Neural progenitor cell (in vitro differentiated cells): ENCODE measurements at regions not wholly inside any gene's neighbourhood (a gene's known extent, or its start where the extent isn't known, plus 50 kb on each side); places are given as distances from the start of the nearest gene placed in this dataset.

ENCODE experiments used
- DNase-seq: peaks from one replicate; pipeline ENCODE4 v3.0.0-alpha.2; 2016; ENCODE audit warnings: low spot score
- H2AFZ ChIP-seq: fragments of 200-600 bp; sonication (generic); replicated peaks from 2 replicates; pipeline ENCODE4 v1.6.1; 2016; ENCODE audit warnings: antibody characterized with exemption
- H3F3A ChIP-seq: fragments of 200-600 bp; sonication (generic); 2 replicates; pipeline ENCODE4 v1.6.1; 2016; ENCODE audit warnings: antibody characterized with exemption, low read depth
- H3K27ac ChIP-seq: fragments of 200-600 bp; sonication (generic); 2 replicates; pipeline ENCODE4 v1.5.1; 2016; ENCODE audit warnings: mild to moderate bottlenecking
- H3K27me3 ChIP-seq: fragments of 200-600 bp; sonication (generic); 2 replicates; pipeline ENCODE4 v1.6.1; 2016; ENCODE audit warnings: mild to moderate bottlenecking, moderate library complexity
- H3K36me3 ChIP-seq: fragments of 200-600 bp; sonication (generic); 2 replicates; pipeline ENCODE4 v1.5.1; 2016
- H3K4me1 ChIP-seq: fragments of 200-600 bp; sonication (generic); 2 replicates; pipeline ENCODE4 v1.6.1; 2016; ENCODE audit warnings: mixed run types
- H3K4me2 ChIP-seq: fragments of 200-600 bp; sonication (generic); 2 replicates; pipeline ENCODE4 v1.6.1; 2016
- H3K4me3 ChIP-seq: fragments of 200-600 bp; sonication (generic); 2 replicates; pipeline ENCODE4 v1.5.1; 2016
- H3K79me2 ChIP-seq: fragments of 200-600 bp; sonication (generic); 2 replicates; pipeline ENCODE4 v1.6.1; 2016; ENCODE audit warnings: low read depth
- H3K9ac ChIP-seq: fragments of 200-600 bp; sonication (generic); 2 replicates; pipeline ENCODE4 v1.6.1; 2016
- H3K9me3 ChIP-seq: fragments of 200-600 bp; sonication (generic); 2 replicates; pipeline ENCODE4 v1.5.1; 2016; ENCODE audit warnings: low read depth
- H4K20me1 ChIP-seq: fragments of 200-600 bp; sonication (generic); 2 replicates; pipeline ENCODE4 v1.6.1; 2016; ENCODE audit warnings: low read depth
- H3K27ac Mint-ChIP-seq: 3 replicates; pipeline ENCODE4 v1.8.0; 2021; ENCODE audit warnings: mixed read lengths
- H3K27me3 Mint-ChIP-seq: 2 replicates; pipeline ENCODE4 v1.8.0; 2022; ENCODE audit warnings: low read depth, mild to moderate bottlenecking, inconsistent platforms, moderate library complexity, mixed read lengths; ENCODE audit not compliant: insufficient read depth
- H3K36me3 Mint-ChIP-seq: 3 replicates; pipeline ENCODE4 v1.8.0; 2021; ENCODE audit warnings: mixed read lengths
- H3K4me1 Mint-ChIP-seq: 3 replicates; pipeline ENCODE4 v1.8.0; 2021; ENCODE audit warnings: mixed read lengths
- H3K4me3 Mint-ChIP-seq: 3 replicates; pipeline ENCODE4 v1.8.0; 2021; ENCODE audit warnings: mild to moderate bottlenecking, moderate library complexity, mixed read lengths
- H3K9me3 Mint-ChIP-seq: 3 replicates; pipeline ENCODE4 v1.8.0; 2020; ENCODE audit warnings: mixed read lengths
- EZH2 ChIP-seq: fragments of 200-600 bp; sonication (generic); IDR thresholded peaks from 2 replicates; pipeline ENCODE4 v1.6.1; 2017; ENCODE audit warnings: antibody characterized with exemption, mild to moderate bottlenecking, moderate library complexity
- EZH2phosphoT487 ChIP-seq: fragments of 200-600 bp; sonication (generic); IDR thresholded peaks from 2 replicates; pipeline ENCODE4 v1.6.1; 2017; ENCODE audit warnings: antibody characterized with exemption
- TF ChIP-seq, protein P1 (sequence below): fragments of 200-600 bp; sonication (generic); IDR thresholded peaks from 2 replicates; pipeline ENCODE4 v1.5.1; 2017; ENCODE audit warnings: antibody characterized with exemption, mild to moderate bottlenecking

DNA sequence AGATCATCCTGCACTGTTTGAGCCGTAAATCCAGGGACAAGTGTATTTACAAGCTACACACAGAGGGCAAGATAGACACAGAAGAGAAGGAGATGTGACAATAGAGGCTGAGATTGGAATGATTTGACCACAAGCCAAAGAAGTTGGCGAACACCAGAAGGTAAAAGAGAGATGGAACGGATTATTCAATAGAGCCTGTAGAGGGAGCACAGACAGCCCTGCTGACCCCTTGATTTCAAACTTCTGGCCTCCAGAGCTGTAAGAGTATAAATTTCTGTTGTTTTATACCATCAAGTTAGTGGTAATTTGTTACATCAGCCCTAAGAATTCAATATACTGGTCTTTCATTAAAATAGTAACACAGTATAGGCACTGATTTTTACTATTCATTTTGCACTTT is 447.8 kb downstream of the FAT4 start:
- no peak overlapping the region for H3K4me3 Mint-ChIP-seq
- H3K27ac ChIP-seq, result no peak overlapping the region
- no peaks in the 10 kb centered on the region for H3K9me3 Mint-ChIP-seq
- TF ChIP-seq, protein P1, sequence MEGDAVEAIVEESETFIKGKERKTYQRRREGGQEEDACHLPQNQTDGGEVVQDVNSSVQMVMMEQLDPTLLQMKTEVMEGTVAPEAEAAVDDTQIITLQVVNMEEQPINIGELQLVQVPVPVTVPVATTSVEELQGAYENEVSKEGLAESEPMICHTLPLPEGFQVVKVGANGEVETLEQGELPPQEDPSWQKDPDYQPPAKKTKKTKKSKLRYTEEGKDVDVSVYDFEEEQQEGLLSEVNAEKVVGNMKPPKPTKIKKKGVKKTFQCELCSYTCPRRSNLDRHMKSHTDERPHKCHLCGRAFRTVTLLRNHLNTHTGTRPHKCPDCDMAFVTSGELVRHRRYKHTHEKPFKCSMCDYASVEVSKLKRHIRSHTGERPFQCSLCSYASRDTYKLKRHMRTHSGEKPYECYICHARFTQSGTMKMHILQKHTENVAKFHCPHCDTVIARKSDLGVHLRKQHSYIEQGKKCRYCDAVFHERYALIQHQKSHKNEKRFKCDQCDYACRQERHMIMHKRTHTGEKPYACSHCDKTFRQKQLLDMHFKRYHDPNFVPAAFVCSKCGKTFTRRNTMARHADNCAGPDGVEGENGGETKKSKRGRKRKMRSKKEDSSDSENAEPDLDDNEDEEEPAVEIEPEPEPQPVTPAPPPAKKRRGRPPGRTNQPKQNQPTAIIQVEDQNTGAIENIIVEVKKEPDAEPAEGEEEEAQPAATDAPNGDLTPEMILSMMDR, result peak; percentile 42
- TF ChIP-seq EZH2 (no peak), EZH2phosphoT487 (no peak)
- no peak for DNase-seq
- H3K9me3 ChIP-seq, result no peaks in the 10 kb centered on the region
- no peak overlapping the region for H2AFZ ChIP-seq
- no peaks in the 10 kb centered on the region for H4K20me1 ChIP-seq
- H3K27ac Mint-ChIP-seq, result no peak overlapping the region
- H3K27me3 Mint-ChIP-seq, result no peaks in the 10 kb centered on the region
- H3K36me3 Mint-ChIP-seq, result no peaks in the 10 kb centered on the region
- no peak overlapping the region for H3K9ac ChIP-seq
- H3K4me1 Mint-ChIP-seq, result no peaks in the 10 kb centered on the region
- H3K79me2 ChIP-seq, result no peaks in the 10 kb centered on the region
- no peak overlapping the region for H3K4me3 ChIP-seq
- no peaks in the 10 kb centered on the region for H3F3A ChIP-seq
- H3K36me3 ChIP-seq, result no peaks in the 10 kb centered on the region
- H3K4me1 ChIP-seq, result no peaks in the 10 kb centered on the region
- H3K27me3 ChIP-seq, result no peaks in the 10 kb centered on the region
- H3K4me2 ChIP-seq, result no peak overlapping the region

DNA sequence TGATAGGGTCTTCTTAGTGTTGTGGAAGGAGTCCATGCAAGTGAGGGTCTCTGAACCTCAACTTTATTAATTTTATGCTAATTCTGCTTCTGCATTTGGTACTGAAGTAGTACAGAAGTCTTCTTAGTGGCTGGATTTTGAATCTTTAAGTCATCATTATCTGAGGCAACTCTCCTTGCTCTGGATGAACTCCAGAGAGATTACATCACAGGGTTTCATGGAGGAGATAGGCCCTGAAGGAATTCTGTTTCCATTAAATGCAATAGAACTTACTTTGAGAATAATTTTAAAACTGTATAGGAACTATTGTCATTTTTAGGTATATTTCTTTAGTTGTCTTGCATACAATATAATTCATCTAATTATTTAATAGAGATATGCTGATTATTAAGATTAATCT is 451.2 kb downstream of the FAT4 start:
- Mint-ChIP-seq H3K27ac (no peak overlapping the region), H3K36me3 (no peaks in the 10 kb centered on the region), H3K4me3 (no peak overlapping the region), H3K4me1 (no peaks in the 10 kb centered on the region), H3K27me3 (no peaks in the 10 kb centered on the region), H3K9me3 (no peaks in the 10 kb centered on the region)
- Histone ChIP-seq H3K9me3 (no peaks in the 10 kb centered on the region), H3K9ac (no peak overlapping the region), H2AFZ (no peak overlapping the region), H3K4me1 (no peaks in the 10 kb centered on the region), H4K20me1 (no peaks in the 10 kb centered on the region), H3K27ac (no peak overlapping the region), H3F3A (no peaks in the 10 kb centered on the region), H3K36me3 (no peaks in the 10 kb centered on the region), H3K27me3 (no peaks in the 10 kb centered on the region), H3K4me2 (no peak overlapping the region), H3K79me2 (no peaks in the 10 kb centered on the region), H3K4me3 (no peak overlapping the region)
- DNase-seq, result no peak
- no peak for TF ChIP-seq EZH2
- TF ChIP-seq, protein P1, result no peak
- no peak for TF ChIP-seq EZH2phosphoT487

DNA sequence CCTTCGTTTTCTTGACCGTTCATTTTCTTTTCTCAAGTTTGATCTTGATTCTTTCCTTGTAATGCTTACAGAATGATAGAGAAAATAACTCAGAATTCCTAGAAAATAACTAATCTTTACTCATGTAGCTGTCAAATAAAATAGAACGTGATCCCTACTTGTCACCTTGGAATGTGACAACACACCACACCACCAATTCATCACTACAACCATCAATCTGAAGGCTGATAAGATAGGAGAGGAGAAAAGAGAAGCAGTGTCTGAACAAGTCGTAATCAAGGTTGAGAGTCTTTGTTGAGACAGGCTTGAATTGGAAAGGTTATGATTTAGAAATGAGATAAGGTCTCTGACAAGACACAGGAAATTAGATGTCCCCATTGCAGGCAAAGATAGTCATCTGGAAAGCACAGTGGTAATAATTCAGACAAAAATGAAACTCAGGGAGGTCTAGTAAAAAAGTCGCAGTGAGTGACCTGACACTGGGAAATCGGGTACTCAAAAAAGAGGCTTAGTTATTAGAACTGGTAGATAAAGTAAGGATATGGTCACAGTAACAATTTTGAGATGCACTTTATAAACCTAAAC is 456.2 kb downstream of the FAT4 start:
- no peaks in the 10 kb centered on the region for H3F3A ChIP-seq
- no peak overlapping the region for H3K4me2 ChIP-seq
- H3K79me2 ChIP-seq, result no peaks in the 10 kb centered on the region
- H2AFZ ChIP-seq, result no peak overlapping the region
- Mint-ChIP-seq H3K36me3 (no peaks in the 10 kb centered on the region), H3K27me3 (no peaks in the 10 kb centered on the region), H3K4me3 (no peak overlapping the region), H3K4me1 (no peaks in the 10 kb centered on the region), H3K9me3 (peaks cover 9% of the 10 kb centered on the region), H3K27ac (no peak overlapping the region)
- no peaks in the 10 kb centered on the region for H4K20me1 ChIP-seq
- no peak overlapping the region for H3K4me3 ChIP-seq
- no peaks in the 10 kb centered on the region for H3K27me3 ChIP-seq
- H3K27ac ChIP-seq, result no peak overlapping the region
- H3K9ac ChIP-seq, result no peak overlapping the region
- no peaks in the 10 kb centered on the region for H3K36me3 ChIP-seq
- TF ChIP-seq EZH2 (no peak), EZH2phosphoT487 (no peak)
- TF ChIP-seq, protein P1, result no peak
- peaks cover under 1% of the 10 kb centered on the region for H3K9me3 ChIP-seq
- no peak for DNase-seq
- H3K4me1 ChIP-seq, result no peaks in the 10 kb centered on the region
